HepG2 (cell line): ENCODE measurements at regions not wholly inside any gene's neighbourhood (a gene's known extent, or its start where the extent isn't known, plus 50 kb on each side); places are given as distances from the start of the nearest gene placed in this dataset.

Experiments used
- ATAC-seq: fragments of 200-7000 bp; cut with Tn5 transposase; 3 replicates; pipeline ENCODE4 v1.9.1; 2020; ENCODE audit warnings: mild to moderate bottlenecking, moderate library complexity
- BruUV-seq: library from RNA; stranded (reverse); fragments of 400-500 nt; replicated peaks from 2 replicates; lab custom pipeline; 2021; lab: Mats Ljungman, UMichigan
- CTCF ChIA-PET: fragments of 300-600 bp; formaldehyde crosslinking; extraction: SDS; loops from one replicate; lab custom pipeline; 2021; ENCODE audit warnings: low total read pairs, inconsistent platforms, low intra/inter-chr PET ratio; lab: Yijun Ruan, JAX
- POLR2A ChIA-PET: fragments of 350-600 bp; sonication (Branson Sonifier 250); formaldehyde crosslinking; loops from one replicate; lab custom pipeline; 2020; ENCODE audit warnings: antibody characterized with exemption, inconsistent platforms; lab: Yijun Ruan, JAX
- DNase-seq: peaks from one replicate; pipeline ENCODE4 v3.0.0-alpha.2; 2015; ENCODE audit warnings: low spot score
- FAIRE-seq: peaks from 3 replicates; lab custom pipeline; 2011; peaks lifted over from hg19 to GRCh38; lab: Jason Lieb, UNC
- H2AFZ ChIP-seq: one replicate; pipeline ENCODE4 v1.6.1; 2011; ENCODE audit warnings: low read length, inconsistent platforms
- H3K27ac ChIP-seq: fragments of 300-600 bp; 3 replicates; pipeline ENCODE4 v1.8.0; 2011; ENCODE audit warnings: mixed run types, mild to moderate bottlenecking, mixed read lengths, low read length, inconsistent platforms; ENCODE audit not compliant: insufficient read depth; ENCODE audit errors: extremely low read length
- H3K27me3 ChIP-seq, 2 experiments: fragments of 200-600 bp in 1 of 2; 2 replicates in 1 of 2; 3 replicates in 1 of 2; pipeline versions ENCODE4 v1.6.0 to v1.8.0; 2011; ENCODE audit warnings: low read length in 2 of 2, mild to moderate bottlenecking in 2 of 2, moderate library complexity in 2 of 2, inconsistent platforms in 1 of 2; ENCODE audit not compliant: insufficient read depth in 2 of 2, control insufficient read depth in 1 of 2
- H3K36me3 ChIP-seq, 2 experiments: fragments of 200-600 bp in 1 of 2; replicated peaks in 1 of 2; 2 replicates in 1 of 2; 3 replicates in 1 of 2; pipeline versions ENCODE4 v1.5.1 to v1.8.0; 2011; ENCODE audit warnings: low read length in 2 of 2, inconsistent platforms in 1 of 2; ENCODE audit not compliant: insufficient read depth in 2 of 2, control insufficient read depth in 1 of 2
- H3K4me1 ChIP-seq: 2 replicates; pipeline ENCODE4 v1.5.1; 2012; ENCODE audit warnings: low read length, inconsistent platforms; ENCODE audit not compliant: insufficient read depth
- H3K4me2 ChIP-seq: 2 replicates; pipeline ENCODE4 v1.6.0; 2011; ENCODE audit warnings: low read depth, low read length, inconsistent platforms
- H3K4me3 ChIP-seq, 3 experiments: fragments of 200-600 bp in 1 of 3; sonication (generic), shearing (Covaris generic) in 1 of 3; replicated peaks in 1 of 3; 2 replicates each; pipeline ENCODE4 v1.5.1; 2011 to 2016; ENCODE audit warnings: low read length in 3 of 3, inconsistent platforms in 2 of 3, low read depth in 2 of 3, mild to moderate bottlenecking in 2 of 3, control low read depth in 1 of 3, mixed read lengths in 1 of 3; ENCODE audit not compliant: insufficient read depth in 1 of 3
- H3K79me2 ChIP-seq: one replicate; pipeline ENCODE4 v1.6.1; 2011; ENCODE audit warnings: low read length, inconsistent platforms; ENCODE audit not compliant: insufficient read depth
- H3K9ac ChIP-seq: 2 replicates; pipeline ENCODE4 v1.6.0; 2011; ENCODE audit warnings: mild to moderate bottlenecking, low read depth, low read length, inconsistent platforms; ENCODE audit not compliant: insufficient read depth
- H3K9me3 ChIP-seq: 2 replicates; pipeline ENCODE4 v1.5.1; 2012; ENCODE audit warnings: mild to moderate bottlenecking, low read length
- H4K20me1 ChIP-seq: 2 replicates; pipeline ENCODE4 v1.6.0; 2011; ENCODE audit warnings: inconsistent platforms, mild to moderate bottlenecking, low read length, moderate library complexity; ENCODE audit not compliant: insufficient read depth
- ARID5B ChIP-seq: IDR thresholded peaks from 2 replicates; pipeline ENCODE4 v1.4.0; 2020; ENCODE audit warnings: mild to moderate bottlenecking, missing genetic modification reagents
- ATF2 ChIP-seq: sonication (generic); formaldehyde crosslinking; IDR thresholded peaks from 2 replicates; pipeline ENCODE4 v1.4.0; 2020; ENCODE audit warnings: missing genetic modification reagents
- ATRX ChIP-seq: sonication (generic); formaldehyde crosslinking; IDR thresholded peaks from 2 replicates; pipeline ENCODE4 v1.4.0; 2020; ENCODE audit warnings: missing genetic modification reagents, borderline replicate concordance
- E2F1 ChIP-seq: sonication (generic); formaldehyde crosslinking; IDR thresholded peaks from 2 replicates; pipeline ENCODE4 v1.5.0; 2020; ENCODE audit warnings: missing genetic modification reagents
- HCFC1 ChIP-seq: fragments of 150-350 bp; IDR thresholded peaks from 2 replicates; pipeline ENCODE4 v1.6.1; 2014; ENCODE audit warnings: low read depth, low read length
- LCORL ChIP-seq, 2 experiments: fragments of 450-650 bp in 1 of 2; sonication (generic) in 1 of 2; formaldehyde crosslinking in 1 of 2; IDR thresholded peaks; 2 replicates each; pipeline versions ENCODE4 v1.5.0 to v1.6.1; 2017 to 2020; ENCODE audit warnings: antibody characterized with exemption in 1 of 2, missing genetic modification reagents in 1 of 2
- LRRFIP1 ChIP-seq: sonication (generic); formaldehyde crosslinking; conservative IDR thresholded peaks from 2 replicates; pipeline ENCODE4 v1.4.0; 2020; ENCODE audit warnings: missing genetic modification reagents
- MLLT10 ChIP-seq: sonication (generic); formaldehyde crosslinking; IDR thresholded peaks from 2 replicates; pipeline ENCODE4 v1.4.0; 2020; ENCODE audit warnings: missing genetic modification reagents
- RFX5 ChIP-seq: IDR thresholded peaks from 2 replicates; pipeline ENCODE4 v1.6.1; 2011; ENCODE audit warnings: low read depth, low read length, improper control_type of control experiment
- RFXANK ChIP-seq: IDR thresholded peaks from 2 replicates; pipeline ENCODE4 v1.6.1; 2016
- RFXAP ChIP-seq: sonication (generic); formaldehyde crosslinking; IDR thresholded peaks from 2 replicates; pipeline ENCODE4 v1.4.0; 2020; ENCODE audit warnings: missing genetic modification reagents, borderline replicate concordance
- SP2 ChIP-seq: sonication (generic); formaldehyde crosslinking; IDR thresholded peaks from 2 replicates; pipeline ENCODE4 v1.5.1; 2020; ENCODE audit warnings: mild to moderate bottlenecking, missing genetic modification reagents
- STAG1 ChIP-seq: sonication (generic); formaldehyde crosslinking; IDR thresholded peaks from 2 replicates; pipeline ENCODE4 v1.4.0; 2020; ENCODE audit warnings: missing genetic modification reagents
- ZBTB7A ChIP-seq: sonication (generic); formaldehyde crosslinking; IDR thresholded peaks from 2 replicates; pipeline ENCODE4 v1.8.0; 2022; ENCODE audit warnings: mild to moderate bottlenecking, missing genetic modification reagents
- ZNF44 ChIP-seq: sonication (generic); formaldehyde crosslinking; IDR thresholded peaks from 2 replicates; pipeline ENCODE4 v1.5.1; 2020; ENCODE audit warnings: mild to moderate bottlenecking, missing genetic modification reagents
- ZNF577 ChIP-seq: sonication (generic); formaldehyde crosslinking; IDR thresholded peaks from 2 replicates; pipeline ENCODE4 v1.4.0; 2020; ENCODE audit warnings: mild to moderate bottlenecking, low read depth, missing genetic modification reagents, borderline replicate concordance
- ZNF607 ChIP-seq: sonication (generic); formaldehyde crosslinking; IDR thresholded peaks from 2 replicates; pipeline ENCODE4 v1.5.1; 2020; ENCODE audit warnings: missing genetic modification reagents, mild to moderate bottlenecking, borderline replicate concordance
- ZSCAN29 ChIP-seq: sonication (generic); formaldehyde crosslinking; conservative IDR thresholded peaks from 2 replicates; pipeline ENCODE4 v1.4.0; 2020; ENCODE audit warnings: mild to moderate bottlenecking, missing genetic modification reagents
- WGBS: methylation state at CpG from one replicate; pipeline ENCODE4 v1.1.6; 2017; ENCODE audit warnings: low lambda C conversion rate; 5-methylcytosine and 5-hydroxymethylcytosine counted together
- in situ Hi-C: cut with HindIII; loops from 2 replicates; pipeline ENCODE4 v1.10.0; 2017; ENCODE audit warnings: low pct_unique_long_range_greater_than_20kb; ENCODE audit not compliant: extremely low pct_ligation_motif_present
- intact Hi-C: fragments of 100-400 bp; cut with micrococcal nuclease; formaldehyde crosslinking; loops from one replicate; pipeline ENCODE4 v1.10.0; 2022; ENCODE audit not compliant: unreplicated experiment

- POLR2A ChIA-PET: no interaction called here
- H3K4me3 ChIP-seq: no peak overlapping the region
- WGBS: 0% methylated on average over 1 of the region's 1 CpG
- intact Hi-C loops: no loop called here
- H4K20me1 ChIP-seq: no peaks in the 10 kb centered on the region
- no peaks in the 10 kb centered on the region for H3K79me2 ChIP-seq
- in situ Hi-C loops: no loop called here
- CTCF ChIA-PET: no interaction called here
- ATAC-seq (no peak), FAIRE-seq (no peak), DNase-seq (no peak)
- H2AFZ ChIP-seq: no peak overlapping the region
- no peaks in the 10 kb centered on the region for H3K9me3 ChIP-seq
- BruUV-seq: no TSS peak
- H3K27me3 ChIP-seq: no peaks in the 10 kb centered on the region; a peak in 1 of 5 replicates
- no peak overlapping the region for H3K27ac ChIP-seq
- no peaks in the 10 kb centered on the region for H3K36me3 ChIP-seq
- H3K4me1 ChIP-seq: no peaks in the 10 kb centered on the region
- H3K4me2 ChIP-seq: no peak overlapping the region
- no peak overlapping the region for H3K9ac ChIP-seq
- no peak for TF ChIP-seq RFXAP (CRISPR knock-in tag)
- no peak for TF ChIP-seq ARID5B
- no peak for TF ChIP-seq E2F1 (CRISPR knock-in tag)
- TF ChIP-seq RFX5: no peak
- TF ChIP-seq MLLT10: no peak
- no peak for TF ChIP-seq ATF2 (CRISPR knock-in tag)
- TF ChIP-seq ZNF577 (CRISPR knock-in tag): no peak
- TF ChIP-seq ATRX (CRISPR knock-in tag): no peak
- TF ChIP-seq ZNF44 (CRISPR knock-in tag): no peak
- no peak for TF ChIP-seq RFXANK (CRISPR knock-in tag)
- TF ChIP-seq LCORL (IDR thresholded peaks at IDR 0.05): no peak
- no peak for TF ChIP-seq LCORL (CRISPR knock-in tag; IDR thresholded peaks at IDR 0.05)
- TF ChIP-seq HCFC1: no peak
- TF ChIP-seq ZSCAN29: no peak
- no peak for TF ChIP-seq LRRFIP1 (CRISPR knock-in tag)
- no peak for TF ChIP-seq ZBTB7A (CRISPR knock-in tag)
- TF ChIP-seq SP2: no peak
- TF ChIP-seq ZNF607 (CRISPR knock-in tag): no peak
- no peak for TF ChIP-seq STAG1 (CRISPR knock-in tag)
These were observed 90.3 kb downstream of the SMIM20 start for GRCh38 chr4:26004290-26004689.
